ENCODE measurements at regions not wholly inside any gene's neighbourhood (a gene's known extent, or its start where the extent isn't known, plus 50 kb on each side); places are given as distances from the start of the nearest gene placed in this dataset.

- no peak overlapping the region for H3K4me2 ChIP-seq
- no peak for TF ChIP-seq Cebpa-rat (IDR thresholded peaks at IDR 0.05)
- no peaks in the 10 kb centered on the region for H4K20me1 ChIP-seq
- no peak overlapping the region for H3K9ac ChIP-seq
- H3K36me3 ChIP-seq = no peaks in the 10 kb centered on the region
- H3K27me3 ChIP-seq = no peaks in the 10 kb centered on the region
- H3K27ac ChIP-seq = no peak overlapping the region
- H3K4me3 ChIP-seq = no peak overlapping the region
- H3K9me3 ChIP-seq = no peaks in the 10 kb centered on the region
- peaks cover 36% of the 10 kb centered on the region for H3K4me1 ChIP-seq
Measured at GRCh38 chr5:36369219-36369690, 67.6 kb upstream of the RANBP3L start.

- Histone ChIP-seq H3K4me3 (no peak overlapping the region), H3K9ac (no peak overlapping the region), H3K27me3 (no peaks in the 10 kb centered on the region), H3K9me3 (no peaks in the 10 kb centered on the region), H3K4me2 (no peak overlapping the region), H4K20me1 (no peaks in the 10 kb centered on the region), H3K4me1 (peaks cover 36% of the 10 kb centered on the region), H3K27ac (no peak overlapping the region), H3K36me3 (no peaks in the 10 kb centered on the region)
- TF ChIP-seq Cebpa-rat (IDR thresholded peaks at IDR 0.05) = no peak
Measured at GRCh38 chr5:36370073-36370472, 68.4 kb upstream of the RANBP3L start.

- no peak for TF ChIP-seq Cebpa-rat (IDR thresholded peaks at IDR 0.05)
- Histone ChIP-seq H3K4me2 (no peak overlapping the region), H3K9ac (no peak overlapping the region), H4K20me1 (no peaks in the 10 kb centered on the region), H3K4me1 (peaks cover 36% of the 10 kb centered on the region), H3K27ac (no peak overlapping the region), H3K36me3 (no peaks in the 10 kb centered on the region), H3K4me3 (no peak overlapping the region), H3K9me3 (peaks cover 2% of the 10 kb centered on the region; the same call in 1 of the 2 replicates), H3K27me3 (no peaks in the 10 kb centered on the region)
Measured at GRCh38 chr5:36371366-36371765, 69.7 kb upstream of the RANBP3L start.

GRCh38 chr5:36373527-36374086, 71.9 kb upstream of the RANBP3L start:
- H3K4me1 ChIP-seq = peaks cover 19% of the 10 kb centered on the region
- H3K4me2 ChIP-seq = peak overlapping the region; percentile 6; the same call in 1 of the 2 replicates
- TF ChIP-seq Cebpa-rat (IDR thresholded peaks at IDR 0.05) = peak; percentile 93
- H3K36me3 ChIP-seq = no peaks in the 10 kb centered on the region
- H4K20me1 ChIP-seq = no peaks in the 10 kb centered on the region
- no peak overlapping the region for H3K27ac ChIP-seq
- H3K9ac ChIP-seq = no peak overlapping the region
- no peak overlapping the region for H3K4me3 ChIP-seq
- peaks cover 5% of the 10 kb centered on the region; the same call in 1 of the 2 replicates for H3K9me3 ChIP-seq
- H3K27me3 ChIP-seq = no peaks in the 10 kb centered on the region

- Histone ChIP-seq H3K4me3 (no peak overlapping the region), H3K9ac (no peak overlapping the region), H3K27me3 (no peaks in the 10 kb centered on the region), H3K36me3 (no peaks in the 10 kb centered on the region), H3K4me1 (peaks cover 19% of the 10 kb centered on the region), H3K9me3 (peaks cover 5% of the 10 kb centered on the region; the same call in 1 of the 2 replicates), H4K20me1 (no peaks in the 10 kb centered on the region), H3K4me2 (no peak overlapping the region), H3K27ac (no peak overlapping the region)
- no peak for TF ChIP-seq Cebpa-rat (IDR thresholded peaks at IDR 0.05)
Measured at GRCh38 chr5:36374266-36374862, 72.7 kb upstream of the RANBP3L start.

GRCh38 chr5:36377192-36377591, 75.5 kb upstream of the RANBP3L start:
- Histone ChIP-seq H3K9me3 (peaks cover 5% of the 10 kb centered on the region; the same call in 1 of the 2 replicates), H3K4me3 (no peak overlapping the region), H4K20me1 (no peaks in the 10 kb centered on the region), H3K4me1 (peaks cover 33% of the 10 kb centered on the region), H3K27me3 (no peaks in the 10 kb centered on the region), H3K4me2 (no peak overlapping the region), H3K36me3 (no peaks in the 10 kb centered on the region), H3K9ac (no peak overlapping the region), H3K27ac (no peak overlapping the region)
- TF ChIP-seq Cebpa-rat (IDR thresholded peaks at IDR 0.05) = no peak

- Histone ChIP-seq H3K36me3 (no peaks in the 10 kb centered on the region), H3K27ac (no peak overlapping the region), H3K4me3 (no peak overlapping the region), H3K9me3 (peaks cover 9% of the 10 kb centered on the region; the same call in 1 of the 2 replicates), H3K4me1 (peaks cover 24% of the 10 kb centered on the region), H3K27me3 (no peaks in the 10 kb centered on the region), H3K4me2 (no peak overlapping the region), H4K20me1 (no peaks in the 10 kb centered on the region), H3K9ac (no peak overlapping the region)
- TF ChIP-seq Cebpa-rat (IDR thresholded peaks at IDR 0.05) = no peak
Measured at GRCh38 chr5:36378551-36378950, 76.8 kb upstream of the RANBP3L start.

GRCh38 chr5:36382890-36383289, 81.2 kb upstream of the RANBP3L start:
- no peaks in the 10 kb centered on the region for H3K36me3 ChIP-seq
- no peak overlapping the region for H3K4me3 ChIP-seq
- H3K27ac ChIP-seq = no peak overlapping the region
- no peak overlapping the region for H3K4me2 ChIP-seq
- H3K4me1 ChIP-seq = peaks cover 49% of the 10 kb centered on the region
- H3K9ac ChIP-seq = no peak overlapping the region
- TF ChIP-seq Cebpa-rat (IDR thresholded peaks at IDR 0.05) = no peak
- no peaks in the 10 kb centered on the region for H4K20me1 ChIP-seq
- no peaks in the 10 kb centered on the region for H3K27me3 ChIP-seq
- H3K9me3 ChIP-seq = peaks cover 10% of the 10 kb centered on the region; the same call in 1 of the 2 replicates

- peaks cover 10% of the 10 kb centered on the region; the same call in 1 of the 2 replicates for H3K9me3 ChIP-seq
Measured at GRCh38 chr5:36383942-36384341, 82.2 kb upstream of the RANBP3L start.

GRCh38 chr5:36384845-36385244, 83.1 kb upstream of the RANBP3L start:
- Histone ChIP-seq H3K27ac (peak overlapping the region; percentile 63), H3K9me3 (peaks cover 10% of the 10 kb centered on the region; the same call in 1 of the 2 replicates), H4K20me1 (no peaks in the 10 kb centered on the region), H3K4me1 (peaks cover 67% of the 10 kb centered on the region), H3K4me2 (peak overlapping the region; percentile 73), H3K36me3 (no peaks in the 10 kb centered on the region), H3K27me3 (no peaks in the 10 kb centered on the region), H3K4me3 (no peak overlapping the region), H3K9ac (peak overlapping the region; percentile 32; the same call in 1 of the 2 replicates)
- TF ChIP-seq Cebpa-rat (IDR thresholded peaks at IDR 0.05) = no peak

More at GRCh38 chr5:36383942-36384341, 82.2 kb upstream of the RANBP3L start:
- Histone ChIP-seq H3K4me3 (no peak overlapping the region), H3K27me3 (no peaks in the 10 kb centered on the region), H3K4me2 (peak overlapping the region; percentile 73), H3K4me1 (peaks cover 58% of the 10 kb centered on the region), H4K20me1 (no peaks in the 10 kb centered on the region), H3K9ac (peak overlapping the region; percentile 32; the same call in 1 of the 2 replicates), H3K27ac (peak overlapping the region; percentile 63), H3K36me3 (no peaks in the 10 kb centered on the region)
- no peak for TF ChIP-seq Cebpa-rat (IDR thresholded peaks at IDR 0.05)

All from BLaER1 (cell line).